Smooth muscle cell (in vitro differentiated cells): ENCODE measurements at regions not wholly inside any gene's neighbourhood (a gene's known extent, or its start where the extent isn't known, plus 50 kb on each side); places are given as distances from the start of the nearest gene placed in this dataset.

Experiments used
- DNase-seq: peaks from one replicate; lab custom pipeline; 2025; ENCODE audit not compliant: unreplicated experiment; lab: John Stamatoyannopoulos, UW
- H2AFZ ChIP-seq: fragments of 200-600 bp; sonication (generic); 2 replicates; pipeline ENCODE4 v1.6.0; 2016; ENCODE audit warnings: antibody characterized with exemption, low read depth, mild to moderate bottlenecking
- H3F3A ChIP-seq: fragments of 200-600 bp; sonication (generic); 2 replicates; pipeline ENCODE4 v1.6.0; 2017; ENCODE audit warnings: antibody characterized with exemption, low read depth
- H3K27ac ChIP-seq: fragments of 200-600 bp; sonication (generic); 2 replicates; pipeline ENCODE4 v1.5.1; 2016; ENCODE audit warnings: low read depth, mild to moderate bottlenecking
- H3K27me3 ChIP-seq: fragments of 200-600 bp; sonication (generic); 2 replicates; pipeline ENCODE4 v1.6.1; 2016; ENCODE audit warnings: low read depth, mild to moderate bottlenecking
- H3K36me3 ChIP-seq: fragments of 200-600 bp; sonication (generic); 2 replicates; pipeline ENCODE4 v1.5.1; 2016; ENCODE audit warnings: low read depth
- H3K4me1 ChIP-seq: fragments of 200-600 bp; sonication (generic); 2 replicates; pipeline ENCODE4 v1.5.1; 2016; ENCODE audit warnings: low read depth
- H3K4me2 ChIP-seq: fragments of 200-600 bp; sonication (generic); 2 replicates; pipeline ENCODE4 v1.6.0; 2016; ENCODE audit warnings: mild to moderate bottlenecking
- H3K4me3 ChIP-seq: fragments of 200-600 bp; sonication (generic); 2 replicates; pipeline ENCODE4 v1.5.1; 2016; ENCODE audit warnings: mild to moderate bottlenecking
- H3K79me2 ChIP-seq: fragments of 200-600 bp; sonication (generic); 2 replicates; pipeline ENCODE4 v1.6.0; 2016; ENCODE audit warnings: low read depth, mild to moderate bottlenecking
- H3K9ac ChIP-seq: fragments of 200-600 bp; sonication (generic); 2 replicates; pipeline ENCODE4 v1.6.0; 2016; ENCODE audit warnings: low read depth
- H3K9me3 ChIP-seq: fragments of 200-600 bp; sonication (generic); replicated peaks from 2 replicates; pipeline ENCODE4 v1.5.1; 2016; ENCODE audit warnings: low read depth
- H4K20me1 ChIP-seq: fragments of 200-600 bp; sonication (generic); 2 replicates; pipeline ENCODE4 v1.6.0; 2016; ENCODE audit warnings: low read depth
- CTCF ChIP-seq: fragments of 200-600 bp; sonication (generic); IDR thresholded peaks from 2 replicates; pipeline ENCODE4 v1.5.1; 2017; ENCODE audit warnings: borderline replicate concordance, mild to moderate bottlenecking, antibody characterized with exemption; ENCODE audit not compliant: insufficient read depth, poor library complexity, severe bottlenecking
- WGBS: methylation state at CpG from one replicate; pipeline ENCODE4 v1.1.7; 2016; ENCODE audit warnings: low lambda C conversion rate; 5-methylcytosine and 5-hydroxymethylcytosine counted together

GRCh38 chr6:163901681-163902080 is 487.2 kb downstream of the QKI start:
- Histone ChIP-seq H3K9me3 (no peaks in the 10 kb centered on the region), H3K9ac (no peak overlapping the region), H3K27me3 (no peaks in the 10 kb centered on the region), H3K4me1 (peaks cover 6% of the 10 kb centered on the region), H3F3A (peaks cover 3% of the 10 kb centered on the region), H3K4me2 (no peak overlapping the region), H3K4me3 (no peak overlapping the region), H2AFZ (no peak overlapping the region), H4K20me1 (no peaks in the 10 kb centered on the region), H3K79me2 (no peaks in the 10 kb centered on the region), H3K36me3 (no peaks in the 10 kb centered on the region), H3K27ac (no peak overlapping the region)
- no peak for DNase-seq
- WGBS, result 97% methylated on average over 5 of the region's 5 CpGs
- no peak for TF ChIP-seq CTCF

GRCh38 chr6:163900570-163900969 is 486.1 kb downstream of the QKI start:
- no peak for DNase-seq

GRCh38 chr6:163897669-163898068 is 483.2 kb downstream of the QKI start:
- WGBS, result 82% methylated on average over 4 of the region's 4 CpGs
- no peaks in the 10 kb centered on the region for H3K36me3 ChIP-seq
- H3F3A ChIP-seq, result peaks cover 3% of the 10 kb centered on the region
- H3K9ac ChIP-seq, result no peak overlapping the region
- no peaks in the 10 kb centered on the region for H4K20me1 ChIP-seq
- H3K4me3 ChIP-seq, result no peak overlapping the region
- no peak overlapping the region for H3K27ac ChIP-seq
- H3K79me2 ChIP-seq, result no peaks in the 10 kb centered on the region
- H3K4me2 ChIP-seq, result no peak overlapping the region
- no peaks in the 10 kb centered on the region for H3K9me3 ChIP-seq
- DNase-seq, result no peak
- no peak for TF ChIP-seq CTCF
- no peak overlapping the region for H2AFZ ChIP-seq
- H3K4me1 ChIP-seq, result peaks cover 6% of the 10 kb centered on the region
- H3K27me3 ChIP-seq, result no peaks in the 10 kb centered on the region

More at GRCh38 chr6:163900570-163900969, 486.1 kb downstream of the QKI start:
- peaks cover 6% of the 10 kb centered on the region for H3K4me1 ChIP-seq
- H4K20me1 ChIP-seq, result no peaks in the 10 kb centered on the region
- H3K79me2 ChIP-seq, result no peaks in the 10 kb centered on the region
- 67% methylated on average over 4 of the region's 4 CpGs for WGBS
- H3K9ac ChIP-seq, result no peak overlapping the region
- H3K36me3 ChIP-seq, result no peaks in the 10 kb centered on the region
- H3K4me3 ChIP-seq, result no peak overlapping the region
- H2AFZ ChIP-seq, result no peak overlapping the region
- H3K27me3 ChIP-seq, result no peaks in the 10 kb centered on the region
- H3K4me2 ChIP-seq, result no peak overlapping the region
- H3K27ac ChIP-seq, result peak overlapping the region; percentile 12
- peaks cover 3% of the 10 kb centered on the region for H3F3A ChIP-seq
- TF ChIP-seq CTCF, result no peak
- H3K9me3 ChIP-seq, result no peaks in the 10 kb centered on the region

- Histone ChIP-seq H4K20me1 (no peaks in the 10 kb centered on the region), H3K36me3 (no peaks in the 10 kb centered on the region), H3K4me2 (no peak overlapping the region), H2AFZ (no peak overlapping the region), H3F3A (peaks cover 3% of the 10 kb centered on the region), H3K4me3 (no peak overlapping the region), H3K27me3 (no peaks in the 10 kb centered on the region), H3K9ac (no peak overlapping the region), H3K79me2 (no peaks in the 10 kb centered on the region), H3K27ac (no peak overlapping the region), H3K9me3 (no peaks in the 10 kb centered on the region), H3K4me1 (peaks cover 6% of the 10 kb centered on the region)
- DNase-seq, result no peak
- no peak for TF ChIP-seq CTCF
- WGBS, result 69% methylated on average over 8 of the region's 8 CpGs
These were observed 482.5 kb downstream of the QKI start for GRCh38 chr6:163897030-163897429.
